ENCODE measurements at regions not wholly inside any gene's neighbourhood (a gene's known extent, or its start where the extent isn't known, plus 50 kb on each side); places are given as distances from the start of the nearest gene placed in this dataset.

DNA sequence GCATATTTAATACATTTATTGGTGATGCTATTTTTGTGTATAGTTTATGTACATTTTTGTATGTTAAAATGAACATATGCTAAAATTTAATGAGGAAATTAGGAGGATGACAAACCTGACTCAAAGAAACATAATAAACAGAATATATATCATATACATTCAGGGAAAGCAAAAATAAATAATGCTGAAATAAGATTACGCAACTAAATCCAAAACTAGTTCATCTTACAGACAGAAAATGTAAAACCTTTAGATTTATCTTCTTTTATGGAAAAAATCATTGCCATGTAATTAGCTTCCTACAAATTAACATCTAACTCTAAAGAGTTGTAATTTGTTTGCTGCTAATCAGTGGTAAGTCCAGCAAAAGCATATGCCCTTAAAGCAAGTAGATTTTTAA is 216.5 kb downstream of the PTN start:
- TF ChIP-seq, protein P1, sequence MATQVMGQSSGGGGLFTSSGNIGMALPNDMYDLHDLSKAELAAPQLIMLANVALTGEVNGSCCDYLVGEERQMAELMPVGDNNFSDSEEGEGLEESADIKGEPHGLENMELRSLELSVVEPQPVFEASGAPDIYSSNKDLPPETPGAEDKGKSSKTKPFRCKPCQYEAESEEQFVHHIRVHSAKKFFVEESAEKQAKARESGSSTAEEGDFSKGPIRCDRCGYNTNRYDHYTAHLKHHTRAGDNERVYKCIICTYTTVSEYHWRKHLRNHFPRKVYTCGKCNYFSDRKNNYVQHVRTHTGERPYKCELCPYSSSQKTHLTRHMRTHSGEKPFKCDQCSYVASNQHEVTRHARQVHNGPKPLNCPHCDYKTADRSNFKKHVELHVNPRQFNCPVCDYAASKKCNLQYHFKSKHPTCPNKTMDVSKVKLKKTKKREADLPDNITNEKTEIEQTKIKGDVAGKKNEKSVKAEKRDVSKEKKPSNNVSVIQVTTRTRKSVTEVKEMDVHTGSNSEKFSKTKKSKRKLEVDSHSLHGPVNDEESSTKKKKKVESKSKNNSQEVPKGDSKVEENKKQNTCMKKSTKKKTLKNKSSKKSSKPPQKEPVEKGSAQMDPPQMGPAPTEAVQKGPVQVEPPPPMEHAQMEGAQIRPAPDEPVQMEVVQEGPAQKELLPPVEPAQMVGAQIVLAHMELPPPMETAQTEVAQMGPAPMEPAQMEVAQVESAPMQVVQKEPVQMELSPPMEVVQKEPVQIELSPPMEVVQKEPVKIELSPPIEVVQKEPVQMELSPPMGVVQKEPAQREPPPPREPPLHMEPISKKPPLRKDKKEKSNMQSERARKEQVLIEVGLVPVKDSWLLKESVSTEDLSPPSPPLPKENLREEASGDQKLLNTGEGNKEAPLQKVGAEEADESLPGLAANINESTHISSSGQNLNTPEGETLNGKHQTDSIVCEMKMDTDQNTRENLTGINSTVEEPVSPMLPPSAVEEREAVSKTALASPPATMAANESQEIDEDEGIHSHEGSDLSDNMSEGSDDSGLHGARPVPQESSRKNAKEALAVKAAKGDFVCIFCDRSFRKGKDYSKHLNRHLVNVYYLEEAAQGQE (IDR thresholded peaks at IDR 0.05; ENCODE audit: low read depth): no peak
- no peak for TF ChIP-seq CREB1 (IDR thresholded peaks at IDR 0.05; ENCODE audit: low read depth)
- no peak for TF ChIP-seq FOXM1 (IDR thresholded peaks at IDR 0.05; ENCODE audit: borderline replicate concordance, low read depth)

DNA sequence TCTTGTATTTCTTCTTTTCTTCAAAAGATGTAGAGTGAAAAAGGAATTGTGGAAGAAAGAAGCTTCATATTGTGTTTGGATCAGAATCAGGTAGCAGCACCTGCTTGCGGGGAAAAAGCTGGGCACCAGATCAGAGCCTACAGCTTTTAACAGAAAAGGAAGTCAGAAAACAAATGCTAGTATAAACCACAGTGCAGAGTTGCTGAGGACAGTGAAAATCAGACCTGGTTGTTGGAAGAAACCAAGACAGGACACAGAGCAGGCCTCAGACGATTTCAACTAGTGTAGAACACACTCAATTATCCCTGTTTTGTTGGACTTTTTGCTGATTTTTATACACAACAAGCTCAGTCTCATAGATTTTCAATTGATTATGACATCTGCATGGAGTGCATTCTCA is 221.4 kb downstream of the PTN start:
- TF ChIP-seq, protein P1 (IDR thresholded peaks at IDR 0.05; ENCODE audit: low read depth): no peak
- TF ChIP-seq CREB1 (IDR thresholded peaks at IDR 0.05; ENCODE audit: low read depth) (no peak), YY1 (IDR thresholded peaks at IDR 0.05; ENCODE audit: low read depth) (no peak), TEAD4 (IDR thresholded peaks at IDR 0.05) (no peak), EGR1 (IDR thresholded peaks at IDR 0.05) (no peak)

DNA sequence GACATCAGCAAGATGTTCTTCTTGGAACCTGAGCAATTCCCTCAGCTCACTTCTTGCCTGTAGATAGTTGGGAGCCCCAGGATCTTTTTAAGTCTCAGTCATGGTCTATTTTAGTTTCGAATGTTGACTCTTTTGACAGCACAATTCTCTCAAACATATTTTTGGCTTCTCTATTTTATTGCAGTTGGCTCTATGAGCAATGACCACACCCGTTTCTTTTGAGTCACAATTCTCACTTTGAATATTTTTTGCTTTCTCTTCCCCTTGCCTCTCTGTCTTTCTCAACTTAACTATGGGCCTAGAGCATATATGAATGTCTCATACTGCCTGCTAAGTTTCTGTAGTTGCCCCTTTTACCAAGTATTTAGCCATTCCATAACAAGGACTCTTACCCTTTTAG is 222.8 kb downstream of the PTN start:
- TF ChIP-seq, protein P2, sequence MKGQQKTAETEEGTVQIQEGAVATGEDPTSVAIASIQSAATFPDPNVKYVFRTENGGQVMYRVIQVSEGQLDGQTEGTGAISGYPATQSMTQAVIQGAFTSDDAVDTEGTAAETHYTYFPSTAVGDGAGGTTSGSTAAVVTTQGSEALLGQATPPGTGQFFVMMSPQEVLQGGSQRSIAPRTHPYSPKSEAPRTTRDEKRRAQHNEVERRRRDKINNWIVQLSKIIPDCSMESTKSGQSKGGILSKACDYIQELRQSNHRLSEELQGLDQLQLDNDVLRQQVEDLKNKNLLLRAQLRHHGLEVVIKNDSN (IDR thresholded peaks at IDR 0.05): no peak
- TF ChIP-seq FOXM1 (IDR thresholded peaks at IDR 0.05; ENCODE audit: borderline replicate concordance, low read depth) (no peak), TCF12 (IDR thresholded peaks at IDR 0.05; ENCODE audit: low read depth) (no peak), TEAD4 (IDR thresholded peaks at IDR 0.05) (no peak), NFIC (IDR thresholded peaks at IDR 0.05) (no peak), TAF1 (IDR thresholded peaks at IDR 0.05; ENCODE audit: low read depth) (no peak), YY1 (IDR thresholded peaks at IDR 0.05; ENCODE audit: low read depth) (no peak), CREB1 (IDR thresholded peaks at IDR 0.05; ENCODE audit: low read depth) (no peak), EGR1 (IDR thresholded peaks at IDR 0.05) (no peak), ZBTB7A (IDR thresholded peaks at IDR 0.05; ENCODE audit: low read depth) (no peak), RAD21 (IDR thresholded peaks at IDR 0.05; ENCODE audit: low read depth) (no peak), EP300 (IDR thresholded peaks at IDR 0.05; ENCODE audit: borderline replicate concordance) (no peak), CEBPB (IDR thresholded peaks at IDR 0.05) (no peak)
- TF ChIP-seq, protein P1 (IDR thresholded peaks at IDR 0.05; ENCODE audit: low read depth): no peak
- TF ChIP-seq, protein P3, sequence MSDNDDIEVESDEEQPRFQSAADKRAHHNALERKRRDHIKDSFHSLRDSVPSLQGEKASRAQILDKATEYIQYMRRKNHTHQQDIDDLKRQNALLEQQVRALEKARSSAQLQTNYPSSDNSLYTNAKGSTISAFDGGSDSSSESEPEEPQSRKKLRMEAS (IDR thresholded peaks at IDR 0.05): no peak

DNA sequence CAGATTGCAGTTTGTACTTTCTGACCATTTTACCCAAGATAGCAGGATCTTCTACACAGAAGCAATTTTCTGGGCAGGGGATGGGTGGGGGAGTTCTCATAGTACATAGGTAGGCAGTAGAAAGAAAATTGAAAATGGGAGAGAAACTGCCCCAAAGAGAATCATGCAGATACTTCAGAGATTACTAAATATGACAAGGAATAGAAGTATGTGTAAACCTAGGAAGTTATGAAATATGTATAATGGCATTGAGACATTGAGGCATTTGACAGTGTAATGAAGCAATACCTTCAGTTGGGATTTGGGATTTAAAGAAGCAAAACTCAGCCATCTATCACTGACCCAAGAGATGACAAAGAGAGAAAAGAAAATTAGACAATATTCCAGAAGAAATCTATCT is 233.0 kb downstream of the PTN start:
- TF ChIP-seq, protein P3 (IDR thresholded peaks at IDR 0.05): no peak
- TF ChIP-seq TAF1 (IDR thresholded peaks at IDR 0.05; ENCODE audit: low read depth): no peak
- no peak for TF ChIP-seq EP300 (IDR thresholded peaks at IDR 0.05; ENCODE audit: borderline replicate concordance)
- no peak for TF ChIP-seq YY1 (IDR thresholded peaks at IDR 0.05; ENCODE audit: low read depth)
- TF ChIP-seq TEAD4 (IDR thresholded peaks at IDR 0.05): no peak
- TF ChIP-seq RAD21 (IDR thresholded peaks at IDR 0.05; ENCODE audit: low read depth): no peak
- TF ChIP-seq, protein P1 (IDR thresholded peaks at IDR 0.05; ENCODE audit: low read depth): no peak
- TF ChIP-seq FOXM1 (IDR thresholded peaks at IDR 0.05; ENCODE audit: borderline replicate concordance, low read depth): no peak
- TF ChIP-seq, protein P2 (IDR thresholded peaks at IDR 0.05): no peak

Data from Ishikawa (cell line).